Activated T-helper 9 cell treated with anti-CD3 and anti-CD28 coated beads, Interleukin-2, amount 50 U/mL, for 16 hours (primary cell): ENCODE measurements at regions not wholly inside any gene's neighbourhood (a gene's known extent, or its start where the extent isn't known, plus 50 kb on each side); places are given as distances from the start of the nearest gene placed in this dataset.

Source experiments
- DNase-seq: peaks from one replicate; pipeline ENCODE4 v3.0.0-alpha.2; 2020; ENCODE audit warnings: low read depth

- no peak for DNase-seq
These were observed 132.8 kb upstream of the CRY1 start for GRCh38 chr12:107226126-107226525.

- no peak for DNase-seq
These were observed 134.7 kb upstream of the CRY1 start for GRCh38 chr12:107228076-107228475.

DNA sequence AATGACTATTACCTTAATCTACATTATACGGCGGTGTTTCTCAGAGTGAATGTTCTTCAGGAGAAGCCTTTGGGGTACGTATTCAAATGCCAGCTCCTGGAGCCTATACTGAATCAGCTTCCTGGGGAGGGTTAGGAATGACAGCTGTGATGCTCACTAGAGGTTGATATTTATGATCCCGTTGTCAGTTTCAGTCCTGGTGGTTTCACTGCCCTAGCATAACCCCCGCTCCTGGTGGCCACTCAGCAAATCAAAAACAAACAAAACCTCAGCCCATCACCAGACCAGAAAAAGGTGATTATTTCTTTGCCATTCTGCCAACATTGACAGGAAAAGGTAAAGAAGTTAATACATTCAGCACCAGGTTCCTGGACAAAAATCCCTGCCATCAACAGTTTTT, 136.5 kb upstream of the CRY1 start:
- no peak for DNase-seq

DNA sequence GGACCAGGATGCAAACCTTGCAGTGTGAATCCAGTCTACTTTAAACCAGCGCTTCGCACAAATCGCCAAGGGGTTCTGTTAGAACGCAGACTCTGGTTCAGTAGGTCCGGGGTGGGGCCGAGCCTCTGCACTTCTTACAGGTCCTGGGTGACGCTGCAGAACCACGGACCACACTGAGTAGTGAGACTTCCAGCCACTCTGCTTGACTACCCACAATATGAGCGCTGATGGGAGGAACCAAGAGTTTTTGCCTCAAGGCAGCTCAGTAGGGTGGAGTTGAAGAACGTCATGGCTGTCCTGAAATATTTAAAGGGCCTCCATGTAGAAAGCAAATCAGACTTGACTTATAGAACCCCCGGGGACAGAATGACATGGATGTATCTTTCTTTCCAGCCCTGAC, 138.0 kb upstream of the CRY1 start:
- DNase-seq = no peak

- no peak for DNase-seq
These were observed 140.2 kb upstream of the CRY1 start for GRCh38 chr12:107233551-107233950.

DNA sequence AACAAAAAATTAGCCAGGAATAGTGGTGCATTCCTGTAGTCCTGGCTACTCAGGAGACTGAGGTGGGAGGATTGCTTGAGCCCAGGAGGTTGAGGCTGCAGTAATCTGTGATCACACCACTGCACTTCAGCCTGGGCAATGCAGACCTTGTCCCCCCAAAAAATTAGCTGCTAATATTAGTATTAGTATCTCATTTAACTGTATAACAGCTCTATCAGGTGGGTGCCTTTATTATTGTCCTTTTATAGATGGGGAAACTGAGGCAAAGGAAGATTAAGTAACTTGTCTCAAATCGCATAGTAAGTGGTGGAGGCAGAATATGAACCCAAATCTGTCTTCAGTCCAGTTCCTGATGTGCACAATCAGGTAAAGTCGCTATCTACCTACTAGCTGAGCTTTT, 142.3 kb upstream of the CRY1 start:
- no peak for DNase-seq

- DNase-seq = no peak
These were observed 143.6 kb upstream of the CRY1 start for GRCh38 chr12:107236824-107237511.

DNA sequence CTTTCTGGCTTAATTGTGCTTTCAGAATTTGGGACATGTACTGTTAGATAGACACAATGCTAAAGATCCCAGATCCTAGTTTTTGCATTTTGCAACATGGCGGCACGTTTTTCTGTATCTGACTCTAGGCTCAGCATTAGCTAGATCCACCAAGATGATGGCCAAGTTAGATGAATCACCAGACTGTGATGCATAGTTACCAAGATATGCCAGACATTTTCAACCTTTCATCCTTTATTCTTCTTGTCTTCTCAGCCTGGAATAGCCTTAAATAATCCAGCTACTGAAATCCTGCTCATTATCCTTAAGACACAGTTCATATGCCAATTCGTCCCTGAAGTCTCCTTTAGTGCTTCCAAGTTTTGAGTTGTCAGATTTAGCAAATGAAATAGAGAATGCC, 144.9 kb upstream of the CRY1 start:
- DNase-seq = no peak

DNA sequence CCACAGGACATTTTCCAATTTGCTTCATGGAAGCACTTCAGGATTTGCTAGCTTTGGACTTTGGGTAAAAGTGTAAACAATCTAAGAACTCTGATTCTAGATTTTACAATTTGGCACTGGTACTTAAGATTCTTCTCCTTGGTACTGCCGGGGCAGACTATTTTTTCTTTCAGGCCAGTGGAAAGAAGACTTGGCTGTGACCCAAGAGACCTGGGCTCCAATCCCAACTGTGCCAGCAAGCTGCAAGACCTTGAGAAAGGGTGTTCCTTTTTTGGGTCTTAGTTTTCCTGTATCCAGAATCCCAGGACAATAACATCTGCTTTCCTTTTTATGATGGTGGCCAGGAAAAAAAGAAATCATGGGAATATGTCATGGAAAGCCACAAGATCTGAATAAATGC, 148.1 kb upstream of the CRY1 start:
- DNase-seq = no peak

- DNase-seq = no peak
These were observed 148.8 kb upstream of the CRY1 start for GRCh38 chr12:107242189-107242588.

DNA sequence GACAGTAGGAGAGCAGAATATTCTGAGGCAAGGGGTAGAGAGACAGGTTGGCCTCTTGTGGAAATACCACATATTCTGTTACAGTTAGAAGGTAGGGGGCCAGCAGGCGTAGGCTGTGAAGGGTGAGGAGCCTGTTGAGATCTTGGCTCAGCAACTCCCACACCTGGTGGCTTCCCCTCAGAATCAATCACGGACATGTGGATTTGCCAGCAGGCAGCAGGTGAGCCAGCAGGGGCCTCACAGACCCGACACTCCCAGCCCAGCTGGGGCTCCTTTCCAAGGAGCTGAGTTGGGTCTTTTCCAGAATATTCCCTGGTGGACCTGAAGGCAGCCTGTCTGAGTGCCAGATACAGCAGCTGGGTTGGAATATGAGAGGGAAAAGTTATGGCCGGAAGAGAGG, 150.0 kb upstream of the CRY1 start:
- DNase-seq = no peak

- DNase-seq = no peak
These were observed 151.2 kb upstream of the CRY1 start for GRCh38 chr12:107244584-107244983.

- DNase-seq = no peak
These were observed 154.3 kb upstream of the CRY1 start for GRCh38 chr12:107247650-107248049.

- DNase-seq = no peak
These were observed 154.8 kb upstream of the CRY1 start for GRCh38 chr12:107248187-107248586.

- DNase-seq = no peak
These were observed 157.9 kb upstream of the CRY1 start for GRCh38 chr12:107251288-107251687.

DNA sequence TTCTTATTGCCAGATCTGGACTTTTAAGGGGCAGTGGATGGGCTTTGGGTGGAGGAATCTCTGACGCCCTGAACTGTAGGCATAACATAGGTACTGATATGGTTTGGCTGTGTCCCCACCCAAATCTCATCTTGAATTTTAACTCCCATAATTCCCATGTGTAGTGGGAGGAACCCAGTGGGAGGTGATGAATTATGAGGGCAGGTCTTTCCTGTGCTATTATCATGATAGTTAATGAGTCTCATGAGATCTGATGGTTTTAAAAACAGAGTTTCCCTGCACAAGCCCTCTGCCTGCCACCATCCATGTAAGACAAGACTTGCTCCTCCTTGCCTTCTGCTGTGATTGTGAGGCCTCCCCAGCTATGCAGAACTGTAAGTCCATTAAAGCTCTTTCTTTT, 160.0 kb upstream of the CRY1 start:
- no peak for DNase-seq

DNA sequence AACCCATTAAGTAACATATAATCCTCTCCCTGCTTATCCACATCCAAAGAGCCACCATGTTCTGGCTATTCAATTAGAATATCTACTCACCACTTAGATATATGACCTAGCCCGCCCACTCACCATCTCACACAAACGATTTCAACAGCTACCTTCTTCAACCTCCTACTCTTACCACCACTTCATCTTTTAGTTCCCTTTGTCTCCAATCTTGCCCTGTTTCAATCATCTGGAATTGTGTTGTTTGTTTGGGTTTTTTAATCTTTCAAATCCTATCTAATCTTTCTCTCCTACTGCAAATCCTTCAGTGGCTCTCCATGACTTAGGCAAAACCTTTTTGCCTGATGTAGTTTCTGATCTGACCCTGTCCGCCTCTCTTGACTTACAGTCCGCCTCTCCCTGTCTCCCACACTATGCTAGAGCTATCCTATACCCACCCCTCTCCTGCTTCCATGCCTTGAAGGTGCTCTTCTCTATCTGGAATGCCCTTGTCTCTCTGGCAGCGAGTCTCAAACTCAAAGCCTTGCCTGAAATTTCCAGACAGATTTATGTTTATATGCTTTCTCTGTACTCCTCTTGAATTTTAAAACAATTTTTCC, 161.0 kb upstream of the CRY1 start:
- DNase-seq = no peak

DNA sequence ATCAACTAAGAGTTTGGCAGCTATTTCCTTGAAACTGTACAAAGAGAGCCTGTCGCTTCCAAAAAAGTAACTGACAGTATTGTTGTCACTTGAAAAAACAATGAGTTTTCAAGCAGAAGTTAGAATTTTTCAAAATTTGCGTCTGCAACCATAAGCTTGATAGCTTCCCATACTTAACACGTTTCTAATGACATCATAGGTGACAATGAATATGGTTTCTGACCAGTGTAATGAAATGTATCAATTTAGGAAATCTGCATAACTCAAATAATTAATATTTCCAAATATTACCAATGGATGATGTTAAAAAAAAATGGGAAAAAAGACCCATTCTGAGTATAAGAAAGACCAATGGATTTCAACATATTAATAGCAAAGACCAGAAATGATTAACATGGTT, 165.4 kb upstream of the CRY1 start:
- no peak for DNase-seq

DNA sequence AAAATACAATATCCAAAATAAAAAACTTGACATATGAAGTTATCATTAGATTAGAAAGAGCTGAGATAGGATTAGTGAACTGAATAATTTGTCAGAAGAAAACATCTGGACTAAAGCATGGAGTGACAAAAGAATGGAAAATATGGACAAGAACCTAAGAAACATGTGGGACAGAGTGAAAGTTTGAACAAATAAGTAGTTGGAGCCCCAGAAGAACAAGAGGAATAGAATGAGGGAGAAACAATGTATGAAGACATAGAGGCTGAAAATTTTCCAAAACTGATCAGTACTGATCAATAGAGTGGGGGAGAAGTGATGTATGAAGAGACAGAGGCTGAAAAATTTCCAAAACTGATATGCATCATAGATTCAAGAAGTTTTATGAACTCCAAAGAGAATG, 170.6 kb upstream of the CRY1 start:
- no peak for DNase-seq

- DNase-seq = no peak
These were observed 171.3 kb upstream of the CRY1 start for GRCh38 chr12:107264667-107265066.

DNA sequence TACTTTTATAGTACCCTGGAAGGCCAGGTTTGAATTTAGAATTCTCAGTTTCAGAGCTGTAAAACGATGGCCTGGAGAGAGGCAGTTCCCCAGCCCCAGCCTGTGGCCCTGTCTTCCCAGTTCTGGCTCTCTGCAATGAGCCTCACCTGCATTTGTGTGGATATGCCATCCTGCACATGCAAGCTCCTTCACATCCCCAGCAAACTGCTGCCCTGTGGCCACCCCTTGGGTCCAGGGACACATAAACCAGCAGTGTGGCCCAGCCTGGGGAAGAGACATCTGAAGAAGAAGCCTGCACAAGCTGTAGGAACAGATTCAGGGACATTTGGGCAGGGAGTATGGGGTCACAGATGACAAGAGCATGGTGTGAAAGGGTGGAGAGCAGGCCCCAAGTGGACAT, 174.3 kb upstream of the CRY1 start:
- DNase-seq = no peak

DNA sequence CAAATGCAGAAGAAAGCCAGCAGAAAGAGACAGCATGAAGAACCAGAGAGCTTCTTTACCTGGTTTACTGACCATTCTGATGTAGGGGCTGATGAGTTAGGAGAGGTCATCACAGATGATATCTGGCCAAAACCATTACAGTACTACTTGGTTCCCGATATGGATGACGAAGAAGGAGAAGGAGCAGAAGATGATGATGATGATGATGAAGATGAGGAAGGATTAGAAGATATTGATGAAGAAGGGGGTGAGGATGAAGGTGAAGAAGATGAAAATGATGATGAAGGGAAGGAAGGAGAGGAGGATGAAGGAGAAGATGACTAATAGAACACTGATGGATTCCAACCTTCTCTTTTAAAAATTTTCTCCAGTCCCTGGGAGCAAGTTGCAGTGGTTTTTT, 178.2 kb upstream of the CRY1 start:
- no peak for DNase-seq

GRCh38 chr12:107275530-107275929, 182.2 kb upstream of the CRY1 start:
- DNase-seq = no peak

DNA sequence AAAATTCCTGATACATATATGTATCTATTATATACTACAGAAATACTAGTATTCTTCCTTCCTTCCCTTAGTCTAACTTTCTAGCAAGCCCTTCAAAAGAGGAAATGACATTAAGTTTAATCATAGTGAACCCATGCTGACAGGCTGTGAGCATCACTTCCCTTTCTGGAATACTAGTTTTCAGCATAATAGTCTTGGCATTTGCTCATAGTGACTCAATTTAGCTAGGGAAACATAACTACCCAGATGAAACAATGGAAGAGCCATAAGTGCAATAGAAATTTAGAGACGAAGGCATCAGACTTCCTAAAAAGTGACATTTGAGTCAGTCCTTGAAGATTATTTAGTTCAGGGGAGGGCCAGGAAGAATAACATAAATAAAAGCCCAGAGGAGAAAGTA, 184.5 kb upstream of the CRY1 start:
- DNase-seq = no peak
